ENCODE measurements at regions not wholly inside any gene's neighbourhood (a gene's known extent, or its start where the extent isn't known, plus 50 kb on each side); places are given as distances from the start of the nearest gene placed in this dataset.

DNA sequence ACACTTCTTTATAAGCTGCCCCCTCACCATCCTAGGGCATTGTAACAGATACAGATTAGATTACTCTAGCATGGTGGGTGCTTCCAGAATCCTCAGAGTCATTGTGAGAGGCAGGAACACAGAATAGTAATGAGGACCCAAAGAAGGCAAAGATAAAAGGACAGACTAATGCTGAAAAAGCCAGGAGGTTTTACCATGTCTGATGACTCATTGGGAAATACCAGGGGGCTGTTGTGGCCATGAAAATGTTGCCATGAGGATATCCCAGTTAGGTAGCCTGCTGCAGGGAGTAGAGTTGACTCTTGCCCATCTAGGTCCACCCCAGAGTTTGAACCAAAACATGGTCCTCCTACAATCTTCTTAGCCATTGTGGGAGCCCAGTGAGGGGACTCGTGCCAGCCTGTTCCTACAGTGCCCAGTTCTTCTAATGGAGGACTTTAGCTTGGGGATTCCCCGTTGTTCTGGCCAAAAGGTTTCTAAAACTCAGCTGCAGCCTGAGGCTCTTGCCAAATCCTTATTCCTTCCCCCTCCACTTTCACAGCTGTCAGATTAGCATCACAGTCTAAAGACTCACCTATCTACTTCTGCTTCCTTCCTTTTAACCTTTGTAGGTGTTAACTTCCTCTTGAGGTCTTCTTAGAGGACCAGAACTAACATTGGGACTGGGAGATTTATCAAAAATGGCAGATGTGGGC is 586.0 kb upstream of the AADAT start:
- H3K9me3 Mint-ChIP-seq (ENCODE audit: low read depth), result peaks cover 6% of the 10 kb centered on the region
- no peaks in the 10 kb centered on the region for H3K36me3 Mint-ChIP-seq (ENCODE audit: insufficient read depth)
- TF ChIP-seq, protein P1, sequence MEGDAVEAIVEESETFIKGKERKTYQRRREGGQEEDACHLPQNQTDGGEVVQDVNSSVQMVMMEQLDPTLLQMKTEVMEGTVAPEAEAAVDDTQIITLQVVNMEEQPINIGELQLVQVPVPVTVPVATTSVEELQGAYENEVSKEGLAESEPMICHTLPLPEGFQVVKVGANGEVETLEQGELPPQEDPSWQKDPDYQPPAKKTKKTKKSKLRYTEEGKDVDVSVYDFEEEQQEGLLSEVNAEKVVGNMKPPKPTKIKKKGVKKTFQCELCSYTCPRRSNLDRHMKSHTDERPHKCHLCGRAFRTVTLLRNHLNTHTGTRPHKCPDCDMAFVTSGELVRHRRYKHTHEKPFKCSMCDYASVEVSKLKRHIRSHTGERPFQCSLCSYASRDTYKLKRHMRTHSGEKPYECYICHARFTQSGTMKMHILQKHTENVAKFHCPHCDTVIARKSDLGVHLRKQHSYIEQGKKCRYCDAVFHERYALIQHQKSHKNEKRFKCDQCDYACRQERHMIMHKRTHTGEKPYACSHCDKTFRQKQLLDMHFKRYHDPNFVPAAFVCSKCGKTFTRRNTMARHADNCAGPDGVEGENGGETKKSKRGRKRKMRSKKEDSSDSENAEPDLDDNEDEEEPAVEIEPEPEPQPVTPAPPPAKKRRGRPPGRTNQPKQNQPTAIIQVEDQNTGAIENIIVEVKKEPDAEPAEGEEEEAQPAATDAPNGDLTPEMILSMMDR (IDR thresholded peaks at IDR 0.05; ENCODE audit: unreplicated experiment), result no peak
- DNase-seq (ENCODE audit: low spot score, unreplicated experiment), result no peak
- H3K27ac Mint-ChIP-seq, result no peak overlapping the region
- peaks cover 6% of the 10 kb centered on the region for H3K4me1 Mint-ChIP-seq (ENCODE audit: low read depth)
- H3K4me3 Mint-ChIP-seq (ENCODE audit: low read depth), result no peak overlapping the region
- H3K27me3 Mint-ChIP-seq, result no peaks in the 10 kb centered on the region

DNA sequence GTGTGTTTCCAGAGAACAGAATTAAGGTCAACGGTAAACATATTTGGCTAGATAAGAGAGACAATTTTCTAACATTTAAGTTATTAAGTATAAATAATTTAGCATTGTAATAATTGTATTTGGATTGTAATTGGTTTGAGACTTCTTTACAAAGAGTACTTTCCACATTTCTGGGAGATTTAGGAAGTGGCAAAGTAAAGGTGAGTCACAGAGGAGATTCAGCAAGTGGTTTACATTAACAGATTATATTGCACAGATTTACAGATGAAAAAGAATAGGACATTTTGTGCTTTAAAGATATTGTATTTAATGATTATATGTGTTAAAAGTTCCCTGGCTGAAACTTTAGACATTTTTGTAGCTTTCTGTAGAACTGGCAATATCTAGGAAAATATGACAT is 584.4 kb upstream of the AADAT start:
- Mint-ChIP-seq H3K36me3 (ENCODE audit: insufficient read depth) (no peaks in the 10 kb centered on the region), H3K4me1 (ENCODE audit: low read depth) (peaks cover 6% of the 10 kb centered on the region), H3K27me3 (no peaks in the 10 kb centered on the region), H3K4me3 (ENCODE audit: low read depth) (no peak overlapping the region), H3K27ac (no peak overlapping the region), H3K9me3 (ENCODE audit: low read depth) (peaks cover 6% of the 10 kb centered on the region)
- DNase-seq (ENCODE audit: low spot score, unreplicated experiment), result no peak
- TF ChIP-seq, protein P1 (IDR thresholded peaks at IDR 0.05; ENCODE audit: unreplicated experiment), result no peak

DNA sequence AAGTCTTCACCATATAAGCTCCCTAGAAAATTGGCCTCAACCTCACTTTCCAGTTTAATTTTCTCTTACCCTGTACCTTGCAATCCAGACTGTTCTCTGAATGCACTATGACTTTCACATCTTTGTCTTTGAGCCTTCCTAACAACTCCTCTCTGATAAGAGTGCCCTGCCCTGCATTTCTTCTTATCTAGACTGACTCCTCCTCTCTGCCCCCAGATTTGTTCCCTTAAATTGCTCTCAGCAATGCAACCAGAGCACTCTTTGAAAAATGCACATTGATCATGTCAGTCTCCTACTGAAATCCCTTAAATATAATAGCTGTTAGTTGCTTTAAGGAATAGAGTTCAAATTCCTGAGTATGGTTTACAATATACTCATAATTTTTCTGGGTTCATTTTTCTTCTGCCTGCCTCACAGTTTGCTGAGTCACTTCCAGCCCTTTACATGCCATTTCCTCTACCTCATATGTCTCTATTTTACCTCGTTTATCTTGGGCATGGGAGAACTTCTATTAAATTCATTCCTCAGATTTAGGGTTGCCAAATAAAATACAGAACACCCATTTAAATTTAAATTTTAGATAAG is 582.7 kb upstream of the AADAT start:
- H3K27ac Mint-ChIP-seq, result no peak overlapping the region
- no peaks in the 10 kb centered on the region for H3K36me3 Mint-ChIP-seq (ENCODE audit: insufficient read depth)
- no peak overlapping the region for H3K4me3 Mint-ChIP-seq (ENCODE audit: low read depth)
- no peaks in the 10 kb centered on the region for H3K9me3 Mint-ChIP-seq (ENCODE audit: low read depth)
- peaks cover 6% of the 10 kb centered on the region for H3K4me1 Mint-ChIP-seq (ENCODE audit: low read depth)
- TF ChIP-seq, protein P1 (IDR thresholded peaks at IDR 0.05; ENCODE audit: unreplicated experiment), result no peak
- no peaks in the 10 kb centered on the region for H3K27me3 Mint-ChIP-seq
- DNase-seq (ENCODE audit: low spot score, unreplicated experiment), result no peak

DNA sequence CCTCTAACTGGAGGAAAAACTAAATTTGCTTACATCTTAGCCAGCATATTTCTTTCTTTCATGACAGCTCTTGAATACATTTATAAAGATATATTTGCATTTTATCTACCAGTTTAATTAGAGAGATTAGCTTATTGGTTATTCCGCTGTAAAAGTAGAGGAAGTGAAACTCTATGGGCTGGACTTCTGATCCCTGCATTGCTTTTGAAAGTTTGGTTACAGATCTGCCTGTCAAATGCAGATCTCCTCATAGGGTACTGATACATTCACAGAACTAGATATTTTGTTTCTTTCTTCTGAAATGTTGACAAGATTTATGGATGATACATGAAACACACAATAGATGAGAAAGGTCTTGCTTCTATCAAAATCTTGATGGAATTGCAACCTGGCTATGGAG is 581.4 kb upstream of the AADAT start:
- Mint-ChIP-seq H3K27ac (no peak overlapping the region), H3K4me3 (ENCODE audit: low read depth) (no peak overlapping the region), H3K36me3 (ENCODE audit: insufficient read depth) (no peaks in the 10 kb centered on the region), H3K9me3 (ENCODE audit: low read depth) (no peaks in the 10 kb centered on the region), H3K4me1 (ENCODE audit: low read depth) (peaks cover 6% of the 10 kb centered on the region), H3K27me3 (no peaks in the 10 kb centered on the region)
- no peak for DNase-seq (ENCODE audit: low spot score, unreplicated experiment)
- TF ChIP-seq, protein P1 (IDR thresholded peaks at IDR 0.05; ENCODE audit: unreplicated experiment), result no peak

DNA sequence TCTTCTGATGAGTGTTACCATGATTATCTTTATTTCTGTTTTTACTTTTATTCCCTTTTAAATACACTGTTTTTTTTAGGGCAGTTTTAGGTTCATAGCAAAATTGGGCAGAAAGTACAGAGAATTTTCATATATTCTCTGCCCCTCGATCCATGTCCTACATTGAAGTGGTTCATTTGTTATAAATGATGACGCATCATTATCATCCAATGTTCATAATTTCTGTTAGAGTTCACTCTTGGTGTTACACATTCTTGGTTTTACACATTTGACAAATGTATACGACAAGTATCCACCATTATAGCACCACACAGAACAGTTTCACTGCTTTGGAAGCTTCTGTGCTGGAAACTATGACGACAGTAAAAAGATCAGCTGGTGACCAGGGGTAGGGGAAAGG is 578.1 kb upstream of the AADAT start:
- H3K4me3 Mint-ChIP-seq (ENCODE audit: low read depth), result no peak overlapping the region
- no peaks in the 10 kb centered on the region for H3K9me3 Mint-ChIP-seq (ENCODE audit: low read depth)
- no peak overlapping the region for H3K27ac Mint-ChIP-seq
- peaks cover 4% of the 10 kb centered on the region for H3K4me1 Mint-ChIP-seq (ENCODE audit: low read depth)
- TF ChIP-seq, protein P1 (IDR thresholded peaks at IDR 0.05; ENCODE audit: unreplicated experiment), result no peak
- H3K36me3 Mint-ChIP-seq (ENCODE audit: insufficient read depth), result no peaks in the 10 kb centered on the region
- no peak for DNase-seq (ENCODE audit: low spot score, unreplicated experiment)
- H3K27me3 Mint-ChIP-seq, result no peaks in the 10 kb centered on the region
